Hippocampal formation (tissue), 2 donors: ENCODE measurements at regions not wholly inside any gene's neighbourhood (a gene's known extent, or its start where the extent isn't known, plus 50 kb on each side); places are given as distances from the start of the nearest gene placed in this dataset.
"Not testable (repeated sequence)": the region's sequence is repeated elsewhere in the genome, so short reads cannot be mapped to it uniquely, and the experiment has no call there.

Source experiments
- DNase-seq, 2 donors: peaks; one replicate each; lab custom pipeline; 2025; lab: John Stamatoyannopoulos, UW

GRCh38 chr10:53432035-53432434 lies 659.5 kb upstream of the MBL2 start:
- DNase-seq, result no peak

GRCh38 chr10:53430974-53431373 lies 658.4 kb upstream of the MBL2 start:
- no peak for DNase-seq

- no peak for DNase-seq
Observed at GRCh38 chr10:53430127-53430891, 657.7 kb upstream of the MBL2 start.

GRCh38 chr10:53422223-53422888 lies 649.8 kb upstream of the MBL2 start:
- DNase-seq, result no peak

- no peak for DNase-seq
Observed at GRCh38 chr10:53412651-53413050, 640.1 kb upstream of the MBL2 start.

- no peak for DNase-seq
Observed at GRCh38 chr10:53406532-53406931, 633.9 kb upstream of the MBL2 start.

- DNase-seq, result peak in 1 of 2 donors; percentile 1
Observed at GRCh38 chr10:53403688-53404087, 631.1 kb upstream of the MBL2 start.

- no peak for DNase-seq
Observed at GRCh38 chr10:53402594-53402993, 630.0 kb upstream of the MBL2 start.

- no peak for DNase-seq
Observed at GRCh38 chr10:53401536-53401935, 629.0 kb upstream of the MBL2 start.

- DNase-seq, result no peak
Observed at GRCh38 chr10:53396876-53397275, 624.3 kb upstream of the MBL2 start.

GRCh38 chr10:53395449-53395848 lies 622.9 kb upstream of the MBL2 start:
- DNase-seq, result no peak

GRCh38 chr10:53387562-53387961 lies 615.0 kb upstream of the MBL2 start:
- no peak for DNase-seq

- no peak for DNase-seq
Observed at GRCh38 chr10:53382543-53382942, 610.0 kb upstream of the MBL2 start.

- DNase-seq, result no peak
Observed at GRCh38 chr10:53379956-53380355, 607.4 kb upstream of the MBL2 start.

- no peak for DNase-seq
Observed at GRCh38 chr10:53370347-53370746, 597.8 kb upstream of the MBL2 start.

GRCh38 chr10:53361936-53362335 lies 589.4 kb upstream of the MBL2 start:
- DNase-seq, result no peak

- DNase-seq, result no peak
Observed at GRCh38 chr10:53361281-53361680, 588.7 kb upstream of the MBL2 start.

GRCh38 chr10:53358978-53359377 lies 586.4 kb upstream of the MBL2 start:
- not testable (repeated sequence) for DNase-seq

- no peak for DNase-seq
Observed at GRCh38 chr10:53358536-53358935, 586.0 kb upstream of the MBL2 start.

GRCh38 chr10:53357587-53357986 lies 585.0 kb upstream of the MBL2 start:
- no peak for DNase-seq

GRCh38 chr10:53356616-53357349 lies 584.2 kb upstream of the MBL2 start:
- no peak for DNase-seq

- not testable (repeated sequence) for DNase-seq
Observed at GRCh38 chr10:53342531-53342930, 569.9 kb upstream of the MBL2 start.

GRCh38 chr10:53338199-53338598 lies 565.6 kb upstream of the MBL2 start:
- DNase-seq, result not testable (repeated sequence)
